ENCODE measurements at regions not wholly inside any gene's neighbourhood (a gene's known extent, or its start where the extent isn't known, plus 50 kb on each side); places are given as distances from the start of the nearest gene placed in this dataset.

DNA sequence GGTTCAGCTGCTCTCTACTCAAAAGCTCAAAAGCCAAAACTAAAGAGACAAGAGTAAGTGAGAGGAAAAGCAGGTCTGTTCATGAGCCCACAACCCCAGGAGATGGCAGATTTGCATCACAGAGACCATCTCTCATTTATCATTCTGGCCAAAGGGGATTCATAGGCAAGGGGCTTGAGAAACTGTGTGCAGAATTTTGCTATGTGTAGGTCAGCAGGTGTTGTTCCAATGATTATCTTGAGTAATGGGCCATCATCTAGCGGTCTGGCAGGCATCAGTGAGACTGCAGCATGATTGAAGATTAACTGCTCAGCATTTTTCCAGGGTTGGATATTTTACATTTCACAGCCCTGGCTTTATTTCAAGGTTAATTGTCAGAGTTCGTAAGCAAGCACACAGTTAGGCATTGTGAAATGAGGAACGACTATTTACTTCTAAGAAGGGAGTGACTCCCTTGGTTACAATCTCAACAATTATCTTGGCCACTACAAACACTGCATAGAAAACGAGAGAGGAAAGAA lies 1204.6 kb upstream of the TMPRSS15 start:
- TF ChIP-seq, protein P1, sequence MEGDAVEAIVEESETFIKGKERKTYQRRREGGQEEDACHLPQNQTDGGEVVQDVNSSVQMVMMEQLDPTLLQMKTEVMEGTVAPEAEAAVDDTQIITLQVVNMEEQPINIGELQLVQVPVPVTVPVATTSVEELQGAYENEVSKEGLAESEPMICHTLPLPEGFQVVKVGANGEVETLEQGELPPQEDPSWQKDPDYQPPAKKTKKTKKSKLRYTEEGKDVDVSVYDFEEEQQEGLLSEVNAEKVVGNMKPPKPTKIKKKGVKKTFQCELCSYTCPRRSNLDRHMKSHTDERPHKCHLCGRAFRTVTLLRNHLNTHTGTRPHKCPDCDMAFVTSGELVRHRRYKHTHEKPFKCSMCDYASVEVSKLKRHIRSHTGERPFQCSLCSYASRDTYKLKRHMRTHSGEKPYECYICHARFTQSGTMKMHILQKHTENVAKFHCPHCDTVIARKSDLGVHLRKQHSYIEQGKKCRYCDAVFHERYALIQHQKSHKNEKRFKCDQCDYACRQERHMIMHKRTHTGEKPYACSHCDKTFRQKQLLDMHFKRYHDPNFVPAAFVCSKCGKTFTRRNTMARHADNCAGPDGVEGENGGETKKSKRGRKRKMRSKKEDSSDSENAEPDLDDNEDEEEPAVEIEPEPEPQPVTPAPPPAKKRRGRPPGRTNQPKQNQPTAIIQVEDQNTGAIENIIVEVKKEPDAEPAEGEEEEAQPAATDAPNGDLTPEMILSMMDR (IDR thresholded peaks at IDR 0.05) = no peak
- TF ChIP-seq POLR2AphosphoS5 (IDR thresholded peaks at IDR 0.05) (no peak), POLR2A (IDR thresholded peaks at IDR 0.05) (no peak), EP300 (IDR thresholded peaks at IDR 0.05) (no peak)
